GM12874 (cell line): ENCODE measurements at regions not wholly inside any gene's neighbourhood (a gene's known extent, or its start where the extent isn't known, plus 50 kb on each side); places are given as distances from the start of the nearest gene placed in this dataset.

Source experiments
- CTCF ChIP-seq: IDR thresholded peaks from 2 replicates; pipeline ENCODE4 v1.5.1; 2011; ENCODE audit warnings: low read depth, mild to moderate bottlenecking, control low read depth, low read length, moderate library complexity; ENCODE audit not compliant: insufficient read depth

GRCh38 chr10:44011603-44011981 is 362.9 kb upstream of the ZNF32 start:
- no peak for TF ChIP-seq CTCF

GRCh38 chr10:44010873-44011602 is 362.4 kb upstream of the ZNF32 start:
- TF ChIP-seq CTCF = no peak

GRCh38 chr10:44009891-44010632 is 361.4 kb upstream of the ZNF32 start:
- TF ChIP-seq CTCF = no peak

- no peak for TF ChIP-seq CTCF
Measured at GRCh38 chr10:44008917-44009709, 360.4 kb upstream of the ZNF32 start.

GRCh38 chr10:44008270-44008916 is 359.7 kb upstream of the ZNF32 start:
- TF ChIP-seq CTCF = no peak

GRCh38 chr10:44006771-44007170 is 358.1 kb upstream of the ZNF32 start:
- TF ChIP-seq CTCF = no peak

GRCh38 chr10:44005788-44006099 is 357.1 kb upstream of the ZNF32 start:
- TF ChIP-seq CTCF = no peak
